Left kidney (tissue), 1 donor: ENCODE measurements at regions not wholly inside any gene's neighbourhood (a gene's known extent, or its start where the extent isn't known, plus 50 kb on each side); places are given as distances from the start of the nearest gene placed in this dataset.
"Not testable (repeated sequence)": the region's sequence is repeated elsewhere in the genome, so short reads cannot be mapped to it uniquely, and the experiment has no call there.

ENCODE experiments used
- DNase-seq: peaks from one replicate; pipeline ENCODE4 v3.0.0-alpha.2; 2013

GRCh38 chr5:158446761-158447160, 587.8 kb upstream of the CLINT1 start:
- not testable (repeated sequence) for DNase-seq

DNA sequence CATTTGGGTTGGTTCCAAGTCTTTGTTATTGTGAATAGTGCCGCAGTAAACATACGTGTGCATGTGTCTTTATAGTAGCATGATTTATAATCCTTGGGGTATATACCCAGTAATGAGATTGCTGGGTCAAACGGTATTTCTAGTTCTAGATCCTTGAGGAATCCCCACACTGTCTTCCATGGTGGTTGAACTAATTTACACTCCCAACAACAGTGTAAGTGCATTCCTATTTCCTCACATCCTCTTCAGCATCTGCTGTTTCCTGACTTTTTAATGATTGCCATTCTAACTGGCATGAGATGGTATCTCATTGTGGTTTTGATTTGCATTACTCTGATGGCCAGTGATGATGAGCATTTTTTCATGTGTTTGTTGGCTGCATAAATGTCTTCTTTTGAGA, 580.3 kb upstream of the CLINT1 start:
- DNase-seq: not testable (repeated sequence)

GRCh38 chr5:158436271-158437065, 577.5 kb upstream of the CLINT1 start:
- no peak for DNase-seq

GRCh38 chr5:158435161-158435616, 576.2 kb upstream of the CLINT1 start:
- no peak for DNase-seq

DNA sequence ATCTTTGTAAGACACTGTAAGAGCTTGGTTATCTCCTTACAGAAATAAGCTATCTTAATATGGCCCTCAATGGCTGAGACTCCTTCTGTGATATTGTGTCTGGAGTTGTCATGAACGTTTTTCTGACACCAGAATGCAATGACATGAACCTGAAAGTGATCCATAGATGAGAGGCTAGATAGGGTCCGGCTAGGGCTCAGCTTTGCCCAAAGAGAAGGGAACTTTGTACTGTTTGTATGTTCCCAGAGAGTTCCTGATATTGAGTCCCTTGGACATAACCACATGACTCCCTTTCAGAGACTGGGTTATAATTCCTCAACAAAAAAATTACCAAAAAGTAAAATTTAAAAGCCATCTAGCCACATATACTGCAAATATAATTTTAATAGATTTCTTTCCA, 575.8 kb upstream of the CLINT1 start:
- no peak for DNase-seq

DNA sequence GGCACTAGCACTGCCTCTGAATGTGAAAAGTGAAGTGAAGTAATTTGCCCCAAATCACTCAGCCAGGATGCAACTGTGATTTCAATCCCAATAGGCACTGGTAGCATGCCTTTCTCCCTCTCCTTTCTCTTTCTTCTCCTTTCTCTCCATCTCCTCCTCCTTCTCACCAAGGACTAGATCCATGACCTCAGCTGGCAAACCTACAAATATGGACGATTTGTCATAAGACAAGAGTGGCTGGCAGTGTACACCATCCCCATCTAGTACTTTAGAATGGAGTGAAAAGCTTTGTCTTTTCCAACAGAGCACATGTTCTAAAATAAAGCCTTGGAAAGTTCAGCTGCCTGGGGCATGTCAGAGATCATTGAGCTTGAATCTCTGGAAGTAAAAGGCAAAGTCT, 574.7 kb upstream of the CLINT1 start:
- no peak for DNase-seq

GRCh38 chr5:158431369-158432029, 572.6 kb upstream of the CLINT1 start:
- DNase-seq: no peak

DNA sequence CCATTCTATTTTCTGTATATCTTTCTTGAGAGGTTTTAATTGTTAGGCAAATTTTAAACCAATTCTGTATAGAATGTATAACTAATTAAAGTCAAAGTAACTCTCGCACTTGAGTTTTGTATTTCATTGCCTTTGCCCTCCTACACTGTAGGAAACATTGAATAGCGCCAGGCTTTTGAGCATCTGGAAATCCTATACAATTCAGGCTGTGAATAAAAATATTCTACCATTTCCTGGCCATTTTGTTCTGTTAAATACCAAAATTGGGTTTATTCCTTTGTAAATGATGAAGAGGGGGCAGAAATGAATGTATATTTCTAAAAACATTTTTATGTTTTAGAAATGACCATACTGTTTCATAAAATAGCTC, 571.8 kb upstream of the CLINT1 start:
- DNase-seq: no peak

- DNase-seq: no peak
These were observed 571.3 kb upstream of the CLINT1 start for GRCh38 chr5:158430166-158430797.

GRCh38 chr5:158429564-158429963, 570.6 kb upstream of the CLINT1 start:
- DNase-seq: no peak

DNA sequence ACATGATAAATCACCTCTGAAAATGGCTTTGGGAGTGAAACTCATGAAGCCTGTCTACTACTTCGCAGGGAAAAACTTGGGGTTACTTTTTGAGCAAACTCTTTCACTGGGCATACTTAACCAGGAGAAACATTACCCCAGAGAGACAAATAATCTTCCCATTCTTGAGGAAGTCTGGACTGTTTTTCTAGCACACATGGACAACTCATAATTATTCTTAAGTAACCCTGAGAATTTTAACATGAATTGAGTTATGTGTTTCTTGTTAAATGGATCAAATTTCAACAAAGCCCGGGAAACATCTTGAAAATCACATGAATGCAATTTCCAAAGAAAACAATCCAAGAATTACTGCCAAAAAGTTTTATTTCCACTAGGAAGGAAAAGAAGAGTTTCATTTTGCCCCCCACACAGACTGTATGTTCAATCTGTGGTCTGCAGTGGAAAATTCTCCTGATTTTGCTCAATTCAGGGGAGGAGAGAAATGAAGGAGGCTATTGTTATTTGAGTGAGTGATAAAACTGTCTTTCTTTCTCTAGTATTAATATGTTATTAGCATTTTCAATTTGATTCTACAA, 564.8 kb upstream of the CLINT1 start:
- DNase-seq: no peak

GRCh38 chr5:158422653-158423515, 563.9 kb upstream of the CLINT1 start:
- no peak for DNase-seq

GRCh38 chr5:158421319-158421718, 562.4 kb upstream of the CLINT1 start:
- DNase-seq: no peak

GRCh38 chr5:158419186-158419585, 560.2 kb upstream of the CLINT1 start:
- no peak for DNase-seq

DNA sequence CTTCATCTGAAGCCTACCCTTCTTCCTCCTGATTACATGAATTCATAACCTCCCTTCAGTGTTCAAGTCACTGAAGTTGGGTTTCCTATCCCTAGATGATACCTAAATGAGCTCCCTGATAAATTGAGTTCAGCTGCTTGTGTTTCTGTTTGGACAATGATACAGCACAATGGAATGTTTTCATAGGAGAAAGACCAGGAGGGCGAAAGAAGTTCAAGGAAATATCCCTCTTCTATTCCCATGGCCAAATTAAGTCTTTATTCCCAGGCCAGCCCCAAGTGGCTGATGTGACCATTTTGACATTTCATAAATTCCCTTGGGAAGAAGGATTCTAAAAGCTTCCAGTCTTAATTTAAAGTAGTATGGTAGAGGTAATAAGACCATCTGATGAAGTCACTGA, 555.8 kb upstream of the CLINT1 start:
- DNase-seq: no peak

DNA sequence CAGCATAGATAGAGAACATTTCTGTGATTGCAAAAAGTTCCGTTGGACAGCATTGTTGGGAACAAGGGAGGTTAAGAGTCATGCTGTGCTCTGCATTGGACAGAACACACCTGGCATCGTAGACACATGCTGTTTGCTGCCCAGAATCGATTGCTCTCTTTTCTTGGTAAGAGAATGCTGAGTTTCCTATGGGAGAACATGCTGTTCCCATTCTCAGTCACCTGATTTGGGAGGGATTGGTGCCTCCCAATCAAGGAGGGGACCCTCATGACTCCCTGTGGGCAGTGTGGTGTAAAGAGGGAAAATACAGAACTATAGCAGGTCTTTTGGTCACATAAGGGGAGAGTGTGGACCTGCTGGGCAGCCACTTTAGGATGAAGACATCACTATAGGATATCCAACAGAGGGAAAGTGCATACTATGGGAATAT, 555.4 kb upstream of the CLINT1 start:
- no peak for DNase-seq

DNA sequence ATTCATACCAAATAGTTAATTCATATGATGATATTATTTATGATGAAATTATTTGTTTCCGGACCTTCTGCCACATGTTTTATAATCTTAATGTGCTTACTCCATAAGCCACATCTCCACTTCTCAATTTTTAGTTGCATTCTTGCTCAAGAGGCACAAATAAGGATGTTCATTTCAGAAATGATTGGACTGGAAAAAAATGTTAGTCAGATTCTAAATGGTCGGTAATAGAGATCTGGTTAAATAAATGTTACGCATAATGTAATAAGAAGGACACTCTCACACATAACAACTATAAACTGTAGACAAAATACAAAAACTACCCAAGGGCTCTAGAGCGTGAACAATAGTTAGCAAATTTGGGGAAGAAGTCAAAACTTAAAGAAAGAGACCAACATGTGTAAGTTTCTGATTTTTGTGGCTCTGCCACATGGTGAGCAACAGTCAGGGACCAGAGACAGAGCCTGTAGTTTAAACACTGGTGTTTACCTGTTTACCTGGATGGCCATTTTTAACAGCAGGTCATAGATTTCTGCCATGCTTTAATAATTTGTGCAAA, 554.3 kb upstream of the CLINT1 start:
- DNase-seq: no peak

DNA sequence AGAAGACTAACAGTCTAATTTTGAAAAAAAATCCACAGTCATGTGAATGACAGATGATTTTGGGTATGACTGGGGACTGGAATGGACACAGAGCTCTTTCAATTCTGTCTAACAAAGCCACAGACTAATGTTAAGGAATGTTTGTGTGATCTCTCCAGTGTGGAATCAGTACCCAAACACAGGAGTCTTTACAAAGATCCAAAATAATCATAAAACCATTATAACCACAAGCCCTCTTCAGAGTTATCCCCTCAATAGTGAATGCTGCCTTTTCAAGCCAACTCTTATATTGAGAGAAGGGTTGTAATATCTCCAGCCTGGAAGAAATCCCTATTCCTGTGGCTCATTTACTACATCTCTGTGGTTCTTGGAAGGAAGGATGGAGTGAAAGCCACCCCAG, 552.0 kb upstream of the CLINT1 start:
- DNase-seq: no peak

GRCh38 chr5:158409507-158409906, 550.6 kb upstream of the CLINT1 start:
- DNase-seq: no peak

DNA sequence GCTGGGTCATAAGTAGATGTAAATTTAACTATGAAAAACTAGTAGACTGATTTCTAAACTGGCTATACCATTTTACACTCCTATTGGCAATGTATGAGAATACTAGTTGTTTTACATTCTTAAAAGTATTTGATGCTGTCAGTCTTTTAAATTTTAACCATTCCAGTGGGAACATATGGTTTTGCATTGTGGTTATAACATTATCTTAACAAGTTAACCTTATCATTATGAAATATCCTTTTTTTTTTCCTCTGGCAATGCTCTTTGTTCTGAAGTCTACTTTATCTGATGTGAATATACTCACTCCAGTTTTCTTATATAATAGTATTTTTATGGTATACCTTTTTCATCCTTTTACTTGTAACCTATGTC, 548.9 kb upstream of the CLINT1 start:
- no peak for DNase-seq
